ENCODE measurements at regions not wholly inside any gene's neighbourhood (a gene's known extent, or its start where the extent isn't known, plus 50 kb on each side); places are given as distances from the start of the nearest gene placed in this dataset.

DNA sequence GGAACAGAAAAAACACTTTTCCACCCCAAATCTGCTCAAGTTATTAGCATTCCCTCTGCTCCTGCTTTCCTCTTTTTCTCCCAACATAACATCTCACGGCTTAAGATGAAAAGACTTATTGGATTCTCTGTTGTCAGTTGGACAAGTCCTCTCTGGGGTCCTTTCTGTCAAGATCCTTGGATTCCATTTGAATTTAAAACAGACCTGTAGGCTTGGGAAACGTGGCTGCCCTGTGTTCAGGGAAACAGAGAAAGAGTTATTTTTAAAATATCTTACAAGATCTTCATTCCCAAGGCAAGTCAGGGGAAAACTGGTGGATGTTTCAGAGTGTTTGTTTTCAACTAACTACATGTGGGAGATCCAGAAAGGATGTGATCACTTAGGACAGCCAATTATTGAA, 322.9 kb downstream of the SAMD5 start:
- no peak overlapping the region for H2BK120ac ChIP-seq (replicated peaks; ENCODE audit: low read depth, low read length)
- H2BK20ac ChIP-seq (ENCODE audit: low read length), result no peak overlapping the region
- no peak overlapping the region for H4K91ac ChIP-seq (replicated peaks; ENCODE audit: insufficient read length, low read length)
- no peak overlapping the region for H3K4me2 ChIP-seq (ENCODE audit: insufficient read depth in 1 of 2, low read depth in 2 of 2, low read length in 2 of 2)
- H2BK5ac ChIP-seq (ENCODE audit: low read depth, low read length), result no peak overlapping the region
- H3K18ac ChIP-seq (ENCODE audit: extremely low read depth, low read length), result no peak overlapping the region
- no peak for FAIRE-seq
- no peak overlapping the region for H4K8ac ChIP-seq (ENCODE audit: extremely low read depth, insufficient read depth, low read length)
- no peaks in the 10 kb centered on the region for H3K23me2 ChIP-seq (ENCODE audit: low read depth, low read length)
- no peak overlapping the region for H3K4me3 ChIP-seq (ENCODE audit: extremely low read depth in 1 of 4, insufficient read depth in 2 of 4, low read depth in 3 of 4, low read length in 4 of 4)
- H3K4me1 ChIP-seq (replicated peaks in 1 of 4; ENCODE audit: control insufficient read depth in 3 of 4, insufficient read depth in 4 of 4, low read length in 3 of 4), result no peaks in the 10 kb centered on the region
- POLR2A ChIA-PET (ENCODE audit: partially characterized antibody), result no interaction called here
- H4K5ac ChIP-seq (ENCODE audit: insufficient read length, low read depth, low read length), result no peak overlapping the region
- no peak overlapping the region for H3K56ac ChIP-seq (replicated peaks; ENCODE audit: insufficient read length, low read depth, low read length)
- no peaks in the 10 kb centered on the region for H3K79me2 ChIP-seq (ENCODE audit: control insufficient read depth in 1 of 2, insufficient read depth in 2 of 2, low read length in 2 of 2)
- H4K20me1 ChIP-seq (replicated peaks in 1 of 2; ENCODE audit: control insufficient read depth in 1 of 2, insufficient read depth in 2 of 2, low read length in 2 of 2), result no peaks in the 10 kb centered on the region
- no peak overlapping the region for H3K14ac ChIP-seq (ENCODE audit: insufficient read length)
- H3K27me3 ChIP-seq (replicated peaks in 1 of 4; ENCODE audit: control insufficient read depth in 3 of 4, extremely low read depth in 1 of 4, insufficient read depth in 3 of 4, low read length in 3 of 4), result no peaks in the 10 kb centered on the region
- no peaks in the 10 kb centered on the region for H3K9me3 ChIP-seq (ENCODE audit: insufficient read depth in 2 of 2, low read depth in 1 of 2, low read length in 1 of 2)
- no peak overlapping the region for H3K27ac ChIP-seq (ENCODE audit: low read depth, low read length)
- TF ChIP-seq JUN (IDR thresholded peaks at IDR 0.05; ENCODE audit: low read depth, low read length), result no peak
- TF ChIP-seq, protein P1, sequence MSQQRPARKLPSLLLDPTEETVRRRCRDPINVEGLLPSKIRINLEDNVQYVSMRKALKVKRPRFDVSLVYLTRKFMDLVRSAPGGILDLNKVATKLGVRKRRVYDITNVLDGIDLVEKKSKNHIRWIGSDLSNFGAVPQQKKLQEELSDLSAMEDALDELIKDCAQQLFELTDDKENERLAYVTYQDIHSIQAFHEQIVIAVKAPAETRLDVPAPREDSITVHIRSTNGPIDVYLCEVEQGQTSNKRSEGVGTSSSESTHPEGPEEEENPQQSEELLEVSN (IDR thresholded peaks at IDR 0.05), result no peak
- no peak for TF ChIP-seq SP2 (IDR thresholded peaks at IDR 0.05; ENCODE audit: low read length)
- 74% methylated on average over 2 of the region's 2 CpGs; no CpG with 5 or more reads in 1 of the 2 experiments for WGBS, 2 experiments (ENCODE audit: extremely low coverage in 1 of 2, insufficient coverage in 1 of 2, insufficient read length in 1 of 2, insufficient replicate concordance in 2 of 2, low coverage in 1 of 2, low lambda C conversion rate in 2 of 2, missing lambda C conversion rate in 1 of 2)
- no peak overlapping the region for H2BK12ac ChIP-seq (ENCODE audit: low read depth, low read length)
- no peak for DNase-seq (ENCODE audit: low read depth in 1 of 2, low spot score in 2 of 2)
- CTCF ChIA-PET (ENCODE audit: partially characterized antibody), result interaction anchor here (0.6 to 1.7 kb wide), 2 partner anchors 17 to 150 kb away, joined by 3 read pairs; no protein-coding TSS in a partner anchor
- no peak overlapping the region for H2AFZ ChIP-seq (ENCODE audit: low read length)
- no peak overlapping the region for H2BK15ac ChIP-seq (ENCODE audit: low read length)
- no peaks in the 10 kb centered on the region for H3K79me1 ChIP-seq (ENCODE audit: low read depth, low read length)
- H3K36me3 ChIP-seq (ENCODE audit: control insufficient read depth in 2 of 4, insufficient read depth in 4 of 4, low read length in 3 of 4), result no peaks in the 10 kb centered on the region; a peak in 1 of 8 replicates
- no peak overlapping the region for H3K9ac ChIP-seq (replicated peaks in 1 of 4; ENCODE audit: extremely low read depth in 1 of 4, low read depth in 3 of 4, low read length in 3 of 4)
- no peak overlapping the region for H2AK5ac ChIP-seq (ENCODE audit: low read depth, low read length)
- no peak overlapping the region for H3K4ac ChIP-seq (replicated peaks; ENCODE audit: insufficient read length, low read depth, low read length)
- H3K23ac ChIP-seq (ENCODE audit: insufficient read length), result no peak overlapping the region

Measured in H1 (cell line).